ENCODE measurements at regions not wholly inside any gene's neighbourhood (a gene's known extent, or its start where the extent isn't known, plus 50 kb on each side); places are given as distances from the start of the nearest gene placed in this dataset.

GRCh38 chr22:47458348-47458747 is 695.9 kb downstream of the TBC1D22A start:
- TF ChIP-seq ZFP3 (CRISPR knock-in tag; IDR thresholded peaks at IDR 0.05) = no peak
- TF ChIP-seq TOX (CRISPR knock-in tag; IDR thresholded peaks at IDR 0.05; ENCODE audit: borderline replicate concordance) = no peak
- no peak for TF ChIP-seq CSRNP3 (CRISPR knock-in tag; IDR thresholded peaks at IDR 0.05)
- TF ChIP-seq PATZ1 (CRISPR knock-in tag; IDR thresholded peaks at IDR 0.05; ENCODE audit: borderline replicate concordance) = no peak
- no peak for TF ChIP-seq ZNF565 (CRISPR knock-in tag; conservative IDR thresholded peaks at IDR 0.05; ENCODE audit: low read depth)
- TF ChIP-seq TCF4 (CRISPR knock-in tag; IDR thresholded peaks at IDR 0.05; ENCODE audit: borderline replicate concordance) = no peak
- no peak for TF ChIP-seq CREB5 (CRISPR knock-in tag; IDR thresholded peaks at IDR 0.05; ENCODE audit: low read depth)
- no peak for TF ChIP-seq ZNF8 (CRISPR knock-in tag; IDR thresholded peaks at IDR 0.05)
- TF ChIP-seq RARB (CRISPR knock-in tag; IDR thresholded peaks at IDR 0.05) = no peak
- no peak for TF ChIP-seq ZC3H10 (CRISPR knock-in tag; IDR thresholded peaks at IDR 0.05)
- TF ChIP-seq CSDC2 (CRISPR knock-in tag; IDR thresholded peaks at IDR 0.05) = no peak
- no peak for TF ChIP-seq GLIS3 (CRISPR knock-in tag; IDR thresholded peaks at IDR 0.05)
- TF ChIP-seq ARNTL (CRISPR knock-in tag; IDR thresholded peaks at IDR 0.05; ENCODE audit: borderline replicate concordance, low read depth) = no peak

Data from SK-N-SH treated with all-trans-retinoic acid at 6 μM for 48 hours (cell line).